ENCODE measurements at regions not wholly inside any gene's neighbourhood (a gene's known extent, or its start where the extent isn't known, plus 50 kb on each side); places are given as distances from the start of the nearest gene placed in this dataset.

GRCh38 chr1:38718031-38718430 is 141.5 kb downstream of the RRAGC start:
- no peak for DNase-seq (ENCODE audit: low read depth)

GRCh38 chr1:38716229-38716628 is 143.3 kb downstream of the RRAGC start:
- DNase-seq (ENCODE audit: low read depth) = no peak

- no peak for DNase-seq (ENCODE audit: low read depth)
These were observed 144.2 kb downstream of the RRAGC start for GRCh38 chr1:38715415-38715814.

GRCh38 chr1:38712046-38712445 is 147.5 kb downstream of the RRAGC start:
- no peak for DNase-seq (ENCODE audit: low read depth)

GRCh38 chr1:38708701-38709258 is 150.8 kb downstream of the RRAGC start:
- no peak for DNase-seq (ENCODE audit: low read depth)

GRCh38 chr1:38701088-38701487 is 158.5 kb downstream of the RRAGC start:
- DNase-seq (ENCODE audit: low read depth) = no peak

- DNase-seq (ENCODE audit: low read depth) = no peak
These were observed 159.5 kb downstream of the RRAGC start for GRCh38 chr1:38700077-38700470.

GRCh38 chr1:38699330-38700076 is 160.1 kb downstream of the RRAGC start:
- DNase-seq (ENCODE audit: low read depth) = no peak

- DNase-seq (ENCODE audit: low read depth) = no peak
These were observed 162.2 kb downstream of the RRAGC start for GRCh38 chr1:38697387-38697786.

GRCh38 chr1:38696371-38696770 is 163.2 kb downstream of the RRAGC start:
- no peak for DNase-seq (ENCODE audit: low read depth)

- DNase-seq (ENCODE audit: low read depth) = no peak
These were observed 165.8 kb downstream of the RRAGC start for GRCh38 chr1:38693759-38694158.

GRCh38 chr1:38693031-38693430 is 166.5 kb downstream of the RRAGC start:
- DNase-seq (ENCODE audit: low read depth) = no peak

- DNase-seq (ENCODE audit: low read depth) = no peak
These were observed 168.7 kb downstream of the RRAGC start for GRCh38 chr1:38690790-38691449.

GRCh38 chr1:38686927-38687255 is 172.7 kb downstream of the RRAGC start:
- no peak for DNase-seq (ENCODE audit: low read depth)

- DNase-seq (ENCODE audit: low read depth) = no peak
These were observed 173.2 kb downstream of the RRAGC start for GRCh38 chr1:38686167-38686926.

GRCh38 chr1:38685388-38685787 is 174.2 kb downstream of the RRAGC start:
- DNase-seq (ENCODE audit: low read depth) = no peak

- no peak for DNase-seq (ENCODE audit: low read depth)
These were observed 178.6 kb downstream of the RRAGC start for GRCh38 chr1:38680801-38681510.

GRCh38 chr1:38677756-38678155 is 181.8 kb downstream of the RRAGC start:
- DNase-seq (ENCODE audit: low read depth) = no peak

GRCh38 chr1:38677311-38677710 is 182.3 kb downstream of the RRAGC start:
- DNase-seq (ENCODE audit: low read depth) = no peak

- DNase-seq (ENCODE audit: low read depth) = no peak
These were observed 186.9 kb downstream of the RRAGC start for GRCh38 chr1:38672692-38673091.

GRCh38 chr1:38671221-38671620 is 188.4 kb downstream of the RRAGC start:
- DNase-seq (ENCODE audit: low read depth) = no peak

- DNase-seq (ENCODE audit: low read depth) = no peak
These were observed 188.9 kb downstream of the RRAGC start for GRCh38 chr1:38670544-38671122.
